Endothelial cell of umbilical vein (primary cell): ENCODE measurements at regions not wholly inside any gene's neighbourhood (a gene's known extent, or its start where the extent isn't known, plus 50 kb on each side); places are given as distances from the start of the nearest gene placed in this dataset.

Source experiments
- EZH2 ChIP-seq: IDR thresholded peaks from 2 replicates; pipeline ENCODE4 v1.6.1; 2012; ENCODE audit warnings: borderline replicate concordance, low read depth, mild to moderate bottlenecking, moderate library complexity, low read length, inconsistent platforms; ENCODE audit not compliant: severe bottlenecking
- GATA2 ChIP-seq: IDR thresholded peaks from 2 replicates; pipeline ENCODE4 v1.7.0; 2011; ENCODE audit warnings: low read depth, mild to moderate bottlenecking, moderate library complexity, mixed read lengths, low read length; ENCODE audit not compliant: insufficient read length, insufficient read depth
- JUN ChIP-seq: IDR thresholded peaks from 2 replicates; pipeline ENCODE4 v1.6.1; 2011; ENCODE audit warnings: borderline replicate concordance, low read depth; ENCODE audit not compliant: insufficient read length, insufficient read depth
- MYC ChIP-seq: IDR thresholded peaks from one replicate; pipeline ENCODE4 v1.6.1; 2011; ENCODE audit warnings: mild to moderate bottlenecking, low read depth, low read length
- POLR2A ChIP-seq: IDR thresholded peaks from 2 replicates; pipeline ENCODE4 v1.6.1; 2012; ENCODE audit warnings: low read depth, mild to moderate bottlenecking, control low read depth, low read length
- POLR2AphosphoS5 ChIP-seq: IDR thresholded peaks from 2 replicates; pipeline ENCODE4 v1.6.1; 2012; ENCODE audit warnings: low read depth, mild to moderate bottlenecking, control low read depth, low read length, moderate library complexity; ENCODE audit not compliant: insufficient read depth
- TF ChIP-seq, protein P1 (sequence below), 2 donors: IDR thresholded peaks; 1 replicate in 1 of 2; 2 replicates in 1 of 2; pipeline ENCODE4 v1.5.1; 2011; ENCODE audit warnings: low read length in 2 of 2, mild to moderate bottlenecking in 2 of 2, moderate library complexity in 2 of 2, control low read depth in 1 of 2, inconsistent platforms in 1 of 2, low read depth in 1 of 2; ENCODE audit not compliant: insufficient read depth in 1 of 2; ENCODE audit errors: extremely low read depth in 1 of 2

DNA sequence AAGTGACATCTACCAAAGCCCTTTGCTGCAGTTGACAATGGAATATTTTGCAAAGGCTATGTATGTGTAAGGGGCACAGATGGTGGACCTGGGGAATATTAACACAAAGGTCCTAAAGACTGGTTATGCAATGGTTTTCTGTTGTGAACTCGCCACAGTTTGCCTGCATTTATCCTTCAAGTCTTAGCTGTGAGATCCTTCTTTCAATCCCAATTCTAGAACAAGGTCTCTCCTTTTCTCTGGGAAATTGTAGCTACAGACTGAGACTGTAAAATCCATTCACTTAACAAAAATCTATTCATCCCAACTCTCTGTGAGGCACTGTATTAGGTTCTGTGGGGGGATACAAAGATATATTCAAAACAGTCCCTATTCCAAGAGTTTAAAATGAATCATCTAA, 250.4 kb downstream of the GPM6A start:
- TF ChIP-seq, protein P1, sequence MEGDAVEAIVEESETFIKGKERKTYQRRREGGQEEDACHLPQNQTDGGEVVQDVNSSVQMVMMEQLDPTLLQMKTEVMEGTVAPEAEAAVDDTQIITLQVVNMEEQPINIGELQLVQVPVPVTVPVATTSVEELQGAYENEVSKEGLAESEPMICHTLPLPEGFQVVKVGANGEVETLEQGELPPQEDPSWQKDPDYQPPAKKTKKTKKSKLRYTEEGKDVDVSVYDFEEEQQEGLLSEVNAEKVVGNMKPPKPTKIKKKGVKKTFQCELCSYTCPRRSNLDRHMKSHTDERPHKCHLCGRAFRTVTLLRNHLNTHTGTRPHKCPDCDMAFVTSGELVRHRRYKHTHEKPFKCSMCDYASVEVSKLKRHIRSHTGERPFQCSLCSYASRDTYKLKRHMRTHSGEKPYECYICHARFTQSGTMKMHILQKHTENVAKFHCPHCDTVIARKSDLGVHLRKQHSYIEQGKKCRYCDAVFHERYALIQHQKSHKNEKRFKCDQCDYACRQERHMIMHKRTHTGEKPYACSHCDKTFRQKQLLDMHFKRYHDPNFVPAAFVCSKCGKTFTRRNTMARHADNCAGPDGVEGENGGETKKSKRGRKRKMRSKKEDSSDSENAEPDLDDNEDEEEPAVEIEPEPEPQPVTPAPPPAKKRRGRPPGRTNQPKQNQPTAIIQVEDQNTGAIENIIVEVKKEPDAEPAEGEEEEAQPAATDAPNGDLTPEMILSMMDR (IDR thresholded peaks at IDR 0.05; ENCODE audit: extremely low read depth in 1 of 2, insufficient read depth in 1 of 2, low read depth in 1 of 2, low read length in 2 of 2) = no peak
- no peak for TF ChIP-seq EZH2
- TF ChIP-seq POLR2A = no peak
- no peak for TF ChIP-seq JUN
- TF ChIP-seq POLR2AphosphoS5 = no peak
- TF ChIP-seq MYC = no peak
- TF ChIP-seq GATA2 = no peak
